ENCODE measurements at regions not wholly inside any gene's neighbourhood (a gene's known extent, or its start where the extent isn't known, plus 50 kb on each side); places are given as distances from the start of the nearest gene placed in this dataset.
A peak's percentile ranks its signal among the peaks of the same experiment; 100 is the strongest.
"Not testable (repeated sequence)": the region's sequence is repeated elsewhere in the genome, so short reads cannot be mapped to it uniquely, and the experiment has no call there.

DNA sequence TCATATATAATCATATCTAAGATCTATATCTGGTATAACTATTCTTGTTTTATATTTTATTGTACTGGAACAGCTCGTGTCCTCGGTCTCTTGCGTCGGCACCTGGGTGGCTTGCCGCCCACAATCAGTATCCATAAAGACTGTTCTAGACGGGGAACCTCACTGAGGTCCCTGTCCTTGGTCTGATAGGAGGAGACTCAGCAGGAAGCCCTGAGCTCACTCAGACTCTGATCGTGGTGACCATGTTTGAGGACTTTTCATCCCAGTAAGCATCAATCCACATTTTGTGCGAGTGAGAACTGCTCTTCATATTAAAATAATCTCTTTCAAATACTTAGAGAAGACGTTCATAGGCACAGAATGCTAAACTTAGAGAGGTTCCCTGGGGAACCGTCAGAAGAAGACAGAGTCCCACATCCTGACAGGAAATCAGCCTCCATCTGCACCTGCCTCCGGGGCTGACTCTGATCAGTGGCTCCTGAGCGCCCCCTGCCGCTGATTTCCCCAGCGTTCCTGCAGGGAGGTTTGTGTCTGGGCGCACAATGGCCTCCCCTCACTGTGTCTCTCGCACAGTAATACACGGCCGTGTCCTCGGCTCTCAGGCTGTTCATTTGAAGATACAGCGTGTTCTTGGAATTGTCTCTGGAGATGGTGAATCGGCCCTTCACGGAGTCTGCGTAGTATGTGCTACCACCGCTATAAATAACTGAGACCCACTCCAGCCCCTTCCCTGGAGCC, 1065.9 kb downstream of the TMEM121 start:
- peak; percentile 23 to 27 for DNase-seq (ENCODE audit: low read depth in 2 of 2)

DNA sequence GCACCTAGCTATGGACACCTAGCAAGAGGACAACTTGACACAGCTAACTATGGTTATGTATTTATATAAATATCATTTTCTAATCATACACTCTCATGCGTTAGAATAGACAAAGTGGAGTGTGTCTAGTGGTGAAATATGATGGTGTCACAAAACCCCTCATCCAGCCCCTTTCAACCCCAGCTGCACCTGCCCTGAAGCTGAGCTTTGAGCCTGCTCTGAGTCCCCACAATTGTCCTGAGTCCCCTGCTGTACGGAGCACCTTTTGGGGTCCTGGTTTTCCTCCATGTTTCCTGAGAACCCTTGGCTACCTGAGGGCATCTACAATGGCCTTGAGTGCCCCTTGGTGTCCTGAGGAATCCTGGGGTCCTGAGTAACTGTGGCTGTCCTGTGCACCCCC, 1072.8 kb downstream of the TMEM121 start:
- DNase-seq (ENCODE audit: low read depth in 2 of 2): no peak

DNA sequence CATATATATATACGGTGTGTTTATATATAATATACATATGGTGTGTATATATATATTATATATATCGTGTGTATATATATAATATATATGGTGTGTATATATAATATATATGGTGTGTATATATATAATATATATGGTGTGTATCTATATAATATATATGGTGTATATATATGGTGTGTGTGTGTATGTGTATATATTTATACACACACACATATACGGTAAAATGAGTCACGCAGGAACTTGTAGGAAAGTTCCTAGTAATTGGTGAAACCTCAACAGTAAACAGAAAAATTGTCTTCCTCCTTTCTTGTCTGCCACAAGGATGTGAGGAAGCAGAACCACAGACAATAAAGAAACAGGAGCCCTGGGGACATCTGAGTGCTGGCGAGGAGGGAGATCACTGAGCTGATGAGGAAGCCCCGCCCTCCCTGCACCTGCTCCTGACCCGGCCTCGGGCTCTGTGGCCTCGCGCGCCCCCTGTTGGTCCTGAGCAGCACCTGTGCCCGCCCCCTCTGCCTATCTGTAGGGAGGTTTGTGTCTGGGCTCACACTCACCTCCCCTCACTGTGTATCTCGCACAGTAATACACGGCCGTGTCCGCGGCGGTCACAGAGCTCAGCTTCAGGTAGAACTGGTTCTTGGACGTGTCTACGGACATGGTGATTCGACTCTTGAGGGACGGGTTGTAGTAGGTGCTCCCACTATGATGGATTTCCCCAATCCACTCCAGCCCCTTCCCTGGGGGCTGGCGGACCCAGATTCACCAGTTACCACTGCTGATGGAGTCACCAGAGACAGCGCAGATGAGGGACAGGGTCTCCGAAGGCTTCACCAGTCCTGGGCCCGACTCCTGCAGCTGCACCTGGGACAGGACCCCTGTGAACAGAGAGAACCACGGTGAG, 1079.4 kb downstream of the TMEM121 start:
- DNase-seq (ENCODE audit: low read depth in 2 of 2): peak; percentile 58 to 70

DNA sequence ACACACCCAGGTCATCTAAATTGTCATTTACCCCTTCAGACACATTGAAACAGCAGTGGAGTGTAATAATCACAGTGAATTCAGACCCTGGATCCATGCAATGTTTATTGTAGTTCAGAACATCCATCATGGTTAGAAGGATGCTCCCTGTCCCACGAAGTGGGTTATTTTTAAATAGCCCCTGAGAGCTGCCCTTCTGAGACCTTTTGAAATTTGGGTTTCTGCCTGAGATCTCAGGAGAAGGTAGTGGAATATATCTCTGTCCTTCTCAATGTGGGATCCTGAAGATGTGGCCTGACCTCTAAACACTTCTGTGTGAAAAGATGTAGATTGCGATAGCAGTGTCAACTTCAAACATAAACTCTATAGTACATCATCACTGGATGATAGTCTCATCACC, 1080.6 kb downstream of the TMEM121 start:
- DNase-seq (ENCODE audit: low read depth in 2 of 2): no peak

DNA sequence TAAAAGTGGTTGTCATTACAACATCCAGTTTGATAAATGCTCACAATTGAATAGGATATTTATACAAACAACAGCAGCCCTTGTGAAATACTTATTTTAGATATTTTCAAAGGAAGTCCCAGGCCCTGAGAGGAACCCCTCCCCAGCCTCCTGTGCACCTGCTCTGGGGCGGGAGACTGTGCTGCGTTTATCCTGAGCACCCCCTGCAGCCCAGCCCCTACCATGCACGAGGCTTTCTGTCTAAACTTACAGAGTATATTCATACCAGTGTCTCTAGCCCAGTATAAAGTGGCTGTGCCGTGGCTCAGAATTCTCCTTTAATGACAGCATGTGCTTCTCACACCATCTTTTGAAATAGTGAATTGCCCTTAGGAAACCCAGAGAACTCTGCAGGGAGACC, 1084.3 kb downstream of the TMEM121 start:
- no peak for DNase-seq (ENCODE audit: low read depth in 2 of 2)

DNA sequence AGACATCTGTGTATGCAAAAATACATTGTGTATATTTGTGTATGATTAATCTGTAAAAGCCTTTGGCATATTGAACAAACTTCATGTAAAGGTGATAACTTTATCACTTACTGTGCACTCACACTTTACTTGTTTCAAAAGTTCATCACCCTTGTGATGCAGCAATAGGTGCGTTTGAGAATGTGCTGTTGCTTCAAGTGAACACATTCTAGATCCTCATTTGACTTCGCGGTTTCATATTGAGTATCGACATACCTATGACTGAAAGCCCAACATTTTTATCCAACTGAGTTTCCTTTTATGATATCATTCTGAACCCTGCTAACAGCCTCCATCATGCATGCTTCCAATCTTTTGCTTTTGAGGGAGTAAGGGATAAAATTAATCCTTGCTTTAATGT, 1086.9 kb downstream of the TMEM121 start:
- DNase-seq (ENCODE audit: low read depth in 2 of 2): no peak

DNA sequence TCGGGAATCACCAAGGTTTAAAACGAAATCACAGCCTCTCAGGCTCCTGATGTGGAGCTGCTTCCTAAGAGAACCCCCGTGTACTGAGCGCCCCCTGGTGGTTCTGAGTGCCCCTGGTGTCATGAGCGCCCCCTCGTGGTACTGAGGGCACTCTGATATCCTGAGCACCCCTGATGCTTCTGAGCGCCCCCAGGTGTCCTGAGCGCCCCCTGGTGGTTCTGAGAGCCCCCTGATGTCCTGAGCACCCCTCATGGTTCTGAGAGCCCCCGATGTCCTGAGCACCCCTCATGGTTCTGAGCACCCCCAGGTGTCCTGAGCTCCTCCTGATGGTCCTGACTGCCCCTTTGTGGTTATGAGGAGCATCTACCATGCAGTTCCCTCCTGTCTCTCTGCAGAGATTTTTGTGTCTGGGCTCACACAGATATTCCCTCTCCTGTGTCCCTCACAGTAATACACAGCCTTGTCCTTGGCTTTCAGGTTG, 1092.1 kb downstream of the TMEM121 start:
- DNase-seq (ENCODE audit: low read depth in 2 of 2): peak; percentile 52 to 58

DNA sequence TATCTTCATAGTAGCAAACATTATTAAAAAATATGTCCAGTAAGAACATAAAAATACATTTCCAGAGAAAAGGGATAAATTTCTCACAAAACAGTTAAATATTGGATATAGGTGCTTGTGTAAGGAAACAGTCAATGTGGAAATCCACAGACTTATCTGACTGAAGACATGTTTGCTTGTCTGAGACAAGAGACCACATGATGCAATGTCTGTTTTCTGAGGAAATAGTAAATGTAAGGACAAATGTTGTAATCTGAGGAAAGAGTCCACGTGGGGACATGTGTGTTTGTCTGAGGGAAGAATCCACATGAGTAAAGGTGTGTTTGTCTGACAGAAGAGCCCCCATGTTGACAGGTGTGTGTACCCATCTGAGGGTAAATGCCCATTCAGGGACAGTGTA, 1093.2 kb downstream of the TMEM121 start:
- no peak for DNase-seq (ENCODE audit: low read depth in 2 of 2)

DNA sequence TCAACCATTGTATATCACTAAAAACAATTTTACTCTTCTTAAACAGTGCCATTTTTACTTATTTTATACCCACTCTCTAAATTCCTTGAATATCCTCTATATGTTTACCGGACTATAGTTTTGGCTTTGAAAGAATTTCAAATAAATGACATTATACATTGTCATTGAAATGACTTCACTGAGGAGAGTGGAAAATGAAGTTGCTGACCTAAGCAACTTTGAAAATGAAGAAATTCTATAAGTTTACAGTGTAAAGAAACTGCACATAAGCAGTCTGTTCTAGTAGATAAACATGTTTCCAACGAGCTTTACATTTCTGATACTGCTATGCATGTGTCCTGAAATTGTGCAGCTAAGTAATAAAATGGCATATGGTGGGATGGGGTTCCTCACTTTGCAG, 1094.0 kb downstream of the TMEM121 start:
- DNase-seq (ENCODE audit: low read depth in 2 of 2): no peak

DNA sequence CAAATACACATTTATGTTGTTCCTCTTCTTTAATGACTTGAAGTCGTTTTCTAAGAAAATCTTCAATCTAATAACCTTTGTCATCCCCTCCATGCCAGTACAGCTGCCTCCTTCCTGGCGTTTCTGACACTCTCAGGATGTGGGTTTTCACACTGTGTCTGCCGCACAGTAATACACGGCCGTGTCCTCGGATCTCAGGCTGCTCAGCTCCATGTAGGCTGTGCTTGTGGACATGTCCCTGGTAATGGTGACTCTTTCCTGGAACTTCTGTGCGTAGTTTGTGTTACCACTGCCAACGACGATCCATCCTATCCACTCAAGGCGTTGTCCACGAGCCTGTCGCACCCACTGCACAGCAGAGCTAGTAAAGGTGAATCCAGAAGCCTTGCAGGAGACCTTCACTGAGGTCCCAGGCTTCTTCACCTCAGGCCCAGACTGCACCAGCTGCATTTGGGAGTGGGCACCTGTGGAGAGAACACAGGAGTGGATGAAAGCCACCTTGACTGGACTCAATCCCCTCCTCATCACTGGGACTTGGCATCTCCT, 1095.9 kb downstream of the TMEM121 start:
- peak in 1 of 2 donors; percentile 21 for DNase-seq (ENCODE audit: low read depth in 2 of 2)

DNA sequence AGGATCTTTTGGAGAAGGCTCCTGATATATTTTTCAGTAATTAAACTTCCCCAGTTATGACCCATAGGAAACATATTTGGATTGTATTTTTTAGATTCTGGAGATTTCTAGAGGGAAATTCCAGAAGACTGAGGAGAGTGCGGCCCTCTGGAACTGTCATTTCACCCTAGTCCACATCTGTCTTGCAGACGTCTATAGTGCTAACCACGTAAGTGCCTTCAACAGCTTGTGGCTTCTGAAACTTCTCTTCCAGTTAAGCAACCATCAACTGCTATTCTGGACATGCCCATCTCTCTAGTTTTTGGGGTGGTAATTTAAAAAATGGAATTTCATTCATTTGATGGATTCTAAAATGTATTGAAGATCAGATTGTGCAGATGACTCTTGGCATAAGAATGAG, 1098.8 kb downstream of the TMEM121 start:
- no peak for DNase-seq (ENCODE audit: low read depth in 2 of 2)

DNA sequence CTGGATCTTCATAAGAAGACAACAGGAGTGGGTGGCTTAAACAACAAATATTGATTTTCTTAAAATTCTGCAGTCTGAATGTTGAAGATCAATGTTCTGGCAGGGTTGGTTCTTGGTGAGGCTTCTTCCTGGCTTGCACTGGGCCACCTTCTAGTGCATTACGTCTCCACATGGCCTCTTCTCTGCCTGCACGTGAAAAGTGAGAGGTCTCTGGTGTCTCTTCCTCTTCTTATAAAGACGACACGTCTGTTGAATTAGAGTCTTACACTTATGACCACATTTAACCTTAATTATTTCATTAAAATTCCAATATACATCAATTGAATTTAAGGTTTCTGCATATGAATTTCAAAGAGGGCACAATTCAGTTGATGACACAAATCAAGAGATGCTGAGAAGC, 1100.1 kb downstream of the TMEM121 start:
- not testable (repeated sequence) for DNase-seq (ENCODE audit: low read depth in 2 of 2)

DNA sequence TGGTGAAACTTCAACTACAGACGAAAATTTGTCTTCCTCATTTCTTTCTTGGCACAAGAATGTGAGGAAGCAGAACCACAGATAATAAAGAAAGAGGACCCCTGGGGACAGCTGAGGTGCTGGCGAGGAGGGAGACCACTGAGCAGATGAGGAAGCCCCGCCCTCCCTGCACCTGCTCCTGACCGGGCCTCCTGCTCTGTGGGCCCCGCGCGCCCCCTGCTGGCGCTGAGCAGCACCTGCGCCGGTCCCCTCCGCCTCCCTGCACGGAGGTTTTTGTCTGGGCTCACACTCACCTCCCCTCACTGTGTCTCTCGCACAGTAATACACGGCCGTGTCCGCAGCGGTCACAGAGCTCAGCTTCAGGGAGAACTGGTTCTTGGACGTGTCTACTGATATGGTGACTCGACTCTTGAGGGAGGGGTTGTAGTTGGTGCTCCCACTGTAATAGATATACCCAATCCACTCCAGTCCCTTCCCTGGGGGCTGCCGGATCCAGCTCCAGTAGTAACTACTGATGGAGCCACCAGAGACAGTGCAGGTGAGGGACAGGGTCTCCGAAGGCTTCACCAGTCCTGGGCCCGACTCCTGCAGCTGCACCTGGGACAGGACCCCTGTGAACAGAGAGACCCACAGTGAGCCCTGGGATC, 1100.7 kb downstream of the TMEM121 start:
- peak; percentile 14 to 72 for DNase-seq (ENCODE audit: low read depth in 2 of 2)

DNA sequence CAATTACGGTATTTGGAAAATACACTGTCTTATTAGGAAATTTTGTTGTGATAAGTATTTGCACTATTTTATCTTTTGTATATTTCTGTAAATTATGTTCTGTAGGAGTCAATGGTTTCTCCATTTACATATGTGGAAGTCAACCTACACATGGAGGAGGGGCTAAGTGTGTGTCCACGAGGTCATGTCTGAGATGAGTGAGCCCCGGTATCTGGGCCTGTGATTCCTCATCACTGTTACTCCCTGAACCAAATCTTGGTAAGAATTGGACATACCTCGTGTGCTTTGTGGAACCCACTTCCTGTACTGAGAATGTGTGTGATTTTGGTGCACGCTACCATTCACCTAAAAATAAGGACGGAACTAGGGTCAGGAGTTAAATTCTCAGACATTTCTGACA, 1105.5 kb downstream of the TMEM121 start:
- no peak for DNase-seq (ENCODE audit: low read depth in 2 of 2)

DNA sequence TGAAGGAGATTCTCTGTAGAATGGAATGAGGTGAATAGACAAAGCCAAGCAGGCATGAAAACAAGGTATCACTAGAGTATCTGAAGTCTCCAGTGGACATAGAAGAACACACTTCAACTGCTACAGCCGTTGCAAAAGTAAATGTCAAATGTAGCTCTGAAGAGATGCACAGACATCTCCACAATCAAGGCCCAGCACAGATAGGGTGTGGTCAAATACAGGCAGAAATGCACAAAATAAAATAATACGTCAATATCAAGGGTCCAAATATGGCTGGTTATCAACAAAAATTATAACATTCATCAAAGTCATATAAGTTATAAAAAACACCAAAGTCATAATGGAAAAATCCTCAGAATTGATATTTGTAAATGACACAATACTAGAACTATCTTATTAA, 1107.3 kb downstream of the TMEM121 start:
- no peak for DNase-seq (ENCODE audit: low read depth in 2 of 2)

DNA sequence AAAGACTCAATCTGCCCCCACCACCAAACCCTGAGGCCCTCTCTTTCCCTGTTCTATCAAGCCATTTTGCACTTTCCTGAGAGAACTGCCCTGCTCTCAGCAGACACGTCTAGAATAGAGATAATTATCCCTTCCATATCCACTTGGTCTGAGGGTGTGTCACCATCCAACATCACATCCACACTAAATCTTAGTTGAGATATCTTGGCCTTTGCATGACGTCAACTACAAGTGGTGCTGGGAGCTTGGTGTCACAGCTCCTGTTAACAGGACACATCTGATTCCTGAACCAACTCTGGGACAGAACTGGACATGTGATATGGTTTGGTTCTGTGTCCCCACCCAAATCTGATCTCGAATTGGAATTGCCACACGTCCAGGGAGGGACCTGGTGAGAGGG, 1109.2 kb downstream of the TMEM121 start:
- DNase-seq (ENCODE audit: low read depth in 2 of 2): no peak

DNA sequence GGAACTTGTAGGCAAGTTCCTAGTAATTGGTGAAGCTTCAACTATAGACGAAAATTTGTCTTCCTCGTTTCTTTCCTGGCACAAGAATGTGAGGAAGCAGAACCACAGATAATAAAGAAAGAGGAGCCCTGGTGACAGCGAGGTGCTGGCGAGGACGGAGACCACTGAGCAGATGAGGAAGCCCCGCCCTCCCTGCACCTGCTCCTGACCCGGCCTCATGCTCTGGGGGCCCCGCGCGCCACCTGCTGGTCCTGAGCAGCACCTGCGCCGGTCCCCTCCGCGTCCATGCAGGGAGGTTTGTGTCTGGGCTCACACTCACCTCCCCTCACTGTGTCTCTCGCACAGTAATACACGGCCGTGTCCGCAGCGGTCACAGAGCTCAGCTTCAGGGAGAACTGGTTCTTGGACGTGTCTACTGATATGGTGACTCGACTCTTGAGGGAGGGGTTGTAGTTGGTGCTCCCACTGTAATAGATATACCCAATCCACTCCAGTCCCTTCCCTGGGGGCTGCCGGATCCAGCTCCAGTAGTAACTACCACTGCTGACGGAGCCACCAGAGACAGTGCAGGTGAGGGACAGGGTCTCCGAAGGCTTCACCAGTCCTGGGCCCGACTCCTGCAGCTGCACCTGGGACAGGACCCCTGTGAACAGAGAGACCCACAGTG, 1112.5 kb downstream of the TMEM121 start:
- not testable (repeated sequence) for DNase-seq (ENCODE audit: low read depth in 2 of 2)

DNA sequence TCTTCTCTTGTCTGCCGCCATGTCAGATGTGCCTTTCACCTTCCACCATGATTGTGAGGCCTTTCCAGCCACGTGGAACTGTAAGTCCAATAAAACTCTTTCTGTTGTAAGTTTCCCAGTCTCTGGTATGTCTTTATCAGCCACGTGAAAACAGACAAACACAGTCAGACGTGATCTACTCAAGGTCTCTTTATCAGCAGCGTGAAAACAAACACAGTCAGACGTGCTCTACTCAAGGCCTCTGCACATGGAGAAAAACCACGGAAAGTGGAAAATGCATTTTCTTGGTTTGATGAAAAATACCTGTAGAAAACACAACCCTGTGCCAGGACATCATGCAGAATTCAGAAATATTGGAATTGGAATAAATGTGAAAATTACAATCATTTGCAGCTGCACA, 1115.7 kb downstream of the TMEM121 start:
- no peak for DNase-seq (ENCODE audit: low read depth in 2 of 2)

DNA sequence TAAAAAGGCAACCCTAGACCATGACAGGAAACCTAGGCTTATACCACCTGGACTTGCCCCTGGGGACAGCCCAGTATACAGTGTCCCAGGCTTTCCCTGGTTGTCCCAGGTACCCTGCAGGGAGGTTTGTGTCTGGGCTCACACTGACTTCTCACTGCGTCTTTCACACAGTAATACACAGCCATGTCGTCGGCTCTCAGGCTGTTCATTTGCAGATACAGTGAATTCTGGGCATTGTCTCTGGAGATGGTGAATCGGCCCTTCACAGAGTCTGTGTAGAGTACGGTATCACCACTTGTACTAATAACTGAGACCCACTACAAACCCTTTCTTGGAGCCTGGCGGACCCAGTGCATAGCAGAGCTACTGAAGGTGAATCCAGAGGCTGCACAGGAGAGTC, 1116.6 kb downstream of the TMEM121 start:
- not testable (repeated sequence) for DNase-seq (ENCODE audit: low read depth in 2 of 2)

DNA sequence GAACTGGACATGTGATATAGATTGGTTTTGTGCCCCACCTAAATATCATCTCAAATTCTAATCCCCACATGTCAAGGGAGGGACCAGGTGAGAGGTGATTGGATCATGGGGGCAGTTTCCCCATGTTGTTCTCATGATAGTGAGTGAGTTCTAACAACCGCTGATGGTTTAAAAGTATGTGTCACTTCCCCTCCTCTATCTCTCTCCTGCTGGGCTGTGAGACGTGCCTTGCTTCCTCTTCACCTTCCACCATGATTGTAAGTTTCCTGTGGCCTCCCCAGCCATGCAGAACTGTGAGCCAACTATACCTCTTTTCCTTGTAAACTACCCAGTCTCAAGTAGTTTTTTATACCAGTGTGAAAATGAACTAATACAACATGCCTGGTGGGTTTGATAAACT, 1122.5 kb downstream of the TMEM121 start:
- DNase-seq (ENCODE audit: low read depth in 2 of 2): not testable (repeated sequence)

DNA sequence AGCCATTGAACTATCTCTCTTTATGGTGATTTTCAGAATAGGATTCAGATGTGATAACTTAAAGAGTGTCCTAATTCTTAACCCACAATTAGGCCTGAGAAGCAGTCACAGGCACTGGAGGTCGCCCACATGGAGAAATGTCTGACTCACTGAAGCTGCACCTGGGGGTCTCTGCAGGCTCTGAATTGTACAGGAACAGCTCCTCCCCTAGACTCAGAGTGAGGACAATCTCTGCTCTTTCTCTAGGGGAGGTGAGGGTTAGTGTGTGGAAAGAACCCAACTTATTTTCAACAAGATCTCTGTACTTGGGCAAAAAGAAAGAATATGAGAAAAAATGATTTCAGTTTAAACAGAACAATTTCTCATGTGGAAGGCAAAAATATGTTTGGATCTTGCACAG, 1124.6 kb downstream of the TMEM121 start:
- no peak for DNase-seq (ENCODE audit: low read depth in 2 of 2)

DNA sequence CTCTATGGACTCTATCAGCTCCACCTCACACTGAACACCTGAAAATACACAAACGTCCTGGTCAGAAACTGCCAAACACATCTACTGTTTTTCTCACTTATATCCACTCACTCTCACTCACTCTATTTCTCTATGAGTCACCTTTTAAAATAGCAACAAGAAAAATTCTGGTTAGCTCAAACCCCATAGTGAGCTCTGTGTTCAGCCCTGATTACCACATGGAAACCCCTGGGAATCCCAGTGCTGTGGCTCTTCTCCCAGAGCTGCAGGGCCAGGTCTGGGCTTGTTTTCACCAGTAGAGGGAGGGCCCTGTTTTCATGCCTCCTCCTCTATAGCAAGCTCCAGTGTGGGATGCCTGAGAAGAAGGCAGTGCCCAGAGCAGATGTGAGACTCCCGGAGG, 1126.1 kb downstream of the TMEM121 start:
- DNase-seq (ENCODE audit: low read depth in 2 of 2): no peak

Measured in stimulated activated CD8-positive, alpha-beta memory T cell treated with anti-CD3 and anti-CD28 coated beads, Interleukin-7, amount 100 ng/mL, for 4 hours (primary cell).